HG03457 (cell line): ENCODE measurements at regions not wholly inside any gene's neighbourhood (a gene's known extent, or its start where the extent isn't known, plus 50 kb on each side); places are given as distances from the start of the nearest gene placed in this dataset.
A peak's percentile ranks its signal among the peaks of the same experiment; 100 is the strongest.

ENCODE experiments used
- ATAC-seq: cut with Tn5 transposase; IDR thresholded peaks from one replicate; pipeline ENCODE4 v1.9.1; 2021; ENCODE audit warnings: moderate number of reproducible peaks; ENCODE audit not compliant: unreplicated experiment

- ATAC-seq: no peak
Measured at GRCh38 chr3:61311044-61311443, 59.8 kb upstream of the FHIT start.

GRCh38 chr3:61315871-61316270, 64.6 kb upstream of the FHIT start:
- no peak for ATAC-seq

- ATAC-seq: no peak
Measured at GRCh38 chr3:61323094-61323493, 71.8 kb upstream of the FHIT start.

- ATAC-seq: no peak
Measured at GRCh38 chr3:61331929-61332552, 80.8 kb upstream of the FHIT start.

GRCh38 chr3:61333192-61333961, 82.1 kb upstream of the FHIT start:
- no peak for ATAC-seq

- ATAC-seq: no peak
Measured at GRCh38 chr3:61334783-61335182, 83.5 kb upstream of the FHIT start.

GRCh38 chr3:61340931-61341461, 89.7 kb upstream of the FHIT start:
- no peak for ATAC-seq

- no peak for ATAC-seq
Measured at GRCh38 chr3:61343543-61343942, 92.3 kb upstream of the FHIT start.

GRCh38 chr3:61345020-61345419, 93.8 kb upstream of the FHIT start:
- no peak for ATAC-seq

- ATAC-seq: no peak
Measured at GRCh38 chr3:61347981-61348380, 96.7 kb upstream of the FHIT start.

- ATAC-seq: no peak
Measured at GRCh38 chr3:61349717-61350116, 98.5 kb upstream of the FHIT start.

GRCh38 chr3:61350782-61351309, 99.6 kb upstream of the FHIT start:
- ATAC-seq: no peak

GRCh38 chr3:61352306-61352705, 101.1 kb upstream of the FHIT start:
- ATAC-seq: no peak

GRCh38 chr3:61353382-61353781, 102.1 kb upstream of the FHIT start:
- no peak for ATAC-seq

- no peak for ATAC-seq
Measured at GRCh38 chr3:61354604-61355003, 103.4 kb upstream of the FHIT start.

GRCh38 chr3:61356685-61357084, 105.4 kb upstream of the FHIT start:
- ATAC-seq: no peak

- ATAC-seq: no peak
Measured at GRCh38 chr3:61357902-61358301, 106.7 kb upstream of the FHIT start.

GRCh38 chr3:61358364-61358763, 107.1 kb upstream of the FHIT start:
- peak; percentile 100 for ATAC-seq

GRCh38 chr3:61360297-61360965, 109.2 kb upstream of the FHIT start:
- ATAC-seq: no peak

GRCh38 chr3:61369678-61370077, 118.4 kb upstream of the FHIT start:
- ATAC-seq: no peak

GRCh38 chr3:61371123-61371522, 119.9 kb upstream of the FHIT start:
- no peak for ATAC-seq

- ATAC-seq: no peak
Measured at GRCh38 chr3:61372723-61373122, 121.5 kb upstream of the FHIT start.
